Testis (tissue), 2 donors: ENCODE measurements at regions not wholly inside any gene's neighbourhood (a gene's known extent, or its start where the extent isn't known, plus 50 kb on each side); places are given as distances from the start of the nearest gene placed in this dataset.

Experiments
- POLR2A ChIP-seq: fragments of 450-650 bp; IDR thresholded peaks from one replicate; pipeline ENCODE4 v1.6.1; 2017; ENCODE audit warnings: antibody characterized with exemption, mild to moderate bottlenecking, moderate library complexity
- TF ChIP-seq, protein P1 (sequence below), 3 experiments: fragments of 450-650 bp in 2 of 3; fragments of 200-600 bp in 1 of 3; sonication (generic) in 1 of 3; IDR thresholded peaks; one replicate each; pipeline ENCODE4 v1.5.1; 2016 to 2019; ENCODE audit warnings: antibody characterized with exemption in 3 of 3, mild to moderate bottlenecking in 2 of 3, moderate library complexity in 1 of 3

DNA sequence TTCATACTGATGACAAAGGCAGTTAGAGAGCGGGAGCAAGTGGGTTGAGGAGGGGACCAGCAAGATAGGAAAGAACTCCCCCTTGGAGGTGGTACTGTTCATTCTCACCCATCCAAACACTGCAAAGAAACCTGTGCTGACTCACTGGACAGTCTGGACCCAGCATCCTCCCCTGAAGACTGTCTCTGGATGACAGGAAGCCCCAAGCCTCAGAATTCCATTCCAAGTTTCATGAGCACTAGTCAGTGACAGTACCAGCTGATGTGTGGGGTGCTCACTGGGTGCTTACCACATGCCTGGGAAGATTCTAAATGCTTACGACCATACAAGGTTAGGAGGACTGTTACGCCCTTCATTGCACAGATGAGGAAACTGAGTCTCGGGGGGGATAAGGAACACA lies 160.9 kb downstream of the IGLL1 start:
- TF ChIP-seq, protein P1, sequence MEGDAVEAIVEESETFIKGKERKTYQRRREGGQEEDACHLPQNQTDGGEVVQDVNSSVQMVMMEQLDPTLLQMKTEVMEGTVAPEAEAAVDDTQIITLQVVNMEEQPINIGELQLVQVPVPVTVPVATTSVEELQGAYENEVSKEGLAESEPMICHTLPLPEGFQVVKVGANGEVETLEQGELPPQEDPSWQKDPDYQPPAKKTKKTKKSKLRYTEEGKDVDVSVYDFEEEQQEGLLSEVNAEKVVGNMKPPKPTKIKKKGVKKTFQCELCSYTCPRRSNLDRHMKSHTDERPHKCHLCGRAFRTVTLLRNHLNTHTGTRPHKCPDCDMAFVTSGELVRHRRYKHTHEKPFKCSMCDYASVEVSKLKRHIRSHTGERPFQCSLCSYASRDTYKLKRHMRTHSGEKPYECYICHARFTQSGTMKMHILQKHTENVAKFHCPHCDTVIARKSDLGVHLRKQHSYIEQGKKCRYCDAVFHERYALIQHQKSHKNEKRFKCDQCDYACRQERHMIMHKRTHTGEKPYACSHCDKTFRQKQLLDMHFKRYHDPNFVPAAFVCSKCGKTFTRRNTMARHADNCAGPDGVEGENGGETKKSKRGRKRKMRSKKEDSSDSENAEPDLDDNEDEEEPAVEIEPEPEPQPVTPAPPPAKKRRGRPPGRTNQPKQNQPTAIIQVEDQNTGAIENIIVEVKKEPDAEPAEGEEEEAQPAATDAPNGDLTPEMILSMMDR (IDR thresholded peaks at IDR 0.05): no peak
- no peak for TF ChIP-seq POLR2A
